ENCODE measurements at regions not wholly inside any gene's neighbourhood (a gene's known extent, or its start where the extent isn't known, plus 50 kb on each side); places are given as distances from the start of the nearest gene placed in this dataset.

- DNase-seq (ENCODE audit: low spot score), result no peak
Observed at GRCh38 chr3:176794406-176794805, 402.9 kb downstream of the TBL1XR1 start.

DNA sequence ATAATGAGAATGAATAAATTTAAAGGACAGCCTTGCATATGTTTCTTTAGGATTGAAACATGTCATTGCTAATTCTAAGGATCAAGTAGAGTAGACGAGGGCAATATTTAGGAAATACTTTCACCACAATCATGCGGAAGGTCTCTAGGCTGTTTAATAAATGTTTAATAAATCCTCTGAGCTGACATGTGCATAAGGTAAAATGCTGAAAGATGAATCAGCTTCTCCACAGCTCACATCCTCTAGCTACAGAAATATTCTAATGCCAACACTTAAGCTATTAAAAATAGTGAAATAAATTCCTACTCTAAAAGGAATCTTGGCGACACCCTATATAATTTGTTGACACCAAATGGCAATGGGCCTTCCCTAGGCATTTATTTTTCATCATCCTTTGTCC lies 407.3 kb downstream of the TBL1XR1 start:
- DNase-seq (ENCODE audit: low spot score), result no peak

DNA sequence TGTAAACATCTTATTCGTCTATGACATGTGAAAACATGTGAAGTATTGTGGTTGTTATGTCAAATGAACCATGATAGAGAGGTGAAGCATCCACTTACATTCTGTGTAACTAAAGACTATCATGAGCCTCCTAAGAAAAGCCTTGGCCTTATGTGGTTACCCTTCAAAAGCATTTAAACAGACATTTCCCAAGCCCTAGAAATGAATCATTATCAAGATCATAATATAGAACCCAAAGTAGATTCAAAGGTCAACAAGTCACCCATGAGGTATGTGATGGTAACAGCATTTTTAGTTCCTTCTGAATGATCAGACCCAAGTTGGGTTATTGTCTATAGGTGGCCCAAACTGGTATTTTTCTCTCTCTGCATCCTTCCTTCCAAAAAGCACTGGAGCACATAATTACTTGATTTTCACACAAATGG lies 408.0 kb downstream of the TBL1XR1 start:
- DNase-seq (ENCODE audit: low spot score), result no peak

DNA sequence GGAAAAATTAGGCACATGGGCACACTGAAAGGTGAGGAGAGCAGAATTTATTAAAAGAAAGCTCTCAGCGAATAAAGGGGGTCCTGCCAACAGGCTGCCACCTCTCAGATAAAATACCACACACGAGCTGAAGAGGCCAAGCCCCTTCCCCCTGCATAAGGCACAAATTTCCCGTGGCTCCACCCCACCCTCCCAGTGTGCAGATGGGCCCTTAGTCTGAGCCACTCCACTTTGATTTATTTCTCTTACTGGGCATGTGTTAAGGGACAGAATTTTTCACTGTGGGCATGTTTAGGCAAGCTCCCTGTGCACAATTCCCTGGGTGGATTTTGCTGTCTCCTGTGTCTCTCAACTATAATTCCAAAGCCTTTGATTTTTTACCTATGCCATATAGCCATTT lies 409.8 kb downstream of the TBL1XR1 start:
- no peak for DNase-seq (ENCODE audit: low spot score)

- no peak for DNase-seq (ENCODE audit: low spot score)
Observed at GRCh38 chr3:176785171-176785570, 412.1 kb downstream of the TBL1XR1 start.

DNA sequence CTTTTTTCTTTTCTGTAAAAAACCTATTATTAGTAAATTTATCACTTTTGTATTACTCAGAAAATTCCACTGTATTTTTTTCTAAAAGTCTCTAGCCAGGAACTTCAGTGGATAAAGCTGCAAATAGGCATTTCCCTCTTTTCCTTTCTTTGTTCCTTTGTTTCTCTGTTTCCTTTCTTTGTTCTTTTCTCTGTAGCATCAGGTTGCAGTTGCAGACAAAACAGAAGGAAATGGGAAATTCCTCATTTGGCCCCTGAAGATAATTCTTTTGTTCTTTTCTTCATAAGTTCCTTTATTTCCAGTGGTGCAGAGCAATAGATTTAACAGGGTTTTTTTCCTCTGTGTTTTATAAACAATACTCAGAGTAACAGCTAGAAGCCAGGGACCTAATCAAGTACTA lies 416.5 kb downstream of the TBL1XR1 start:
- no peak for DNase-seq (ENCODE audit: low spot score)

- no peak for DNase-seq (ENCODE audit: low spot score)
Observed at GRCh38 chr3:176776622-176777175, 420.6 kb downstream of the TBL1XR1 start.

GRCh38 chr3:176769547-176770190 lies 427.6 kb downstream of the TBL1XR1 start:
- no peak for DNase-seq (ENCODE audit: low spot score)

GRCh38 chr3:176767385-176767784 lies 429.9 kb downstream of the TBL1XR1 start:
- DNase-seq (ENCODE audit: low spot score), result no peak

- no peak for DNase-seq (ENCODE audit: low spot score)
Observed at GRCh38 chr3:176766862-176767261, 430.4 kb downstream of the TBL1XR1 start.

DNA sequence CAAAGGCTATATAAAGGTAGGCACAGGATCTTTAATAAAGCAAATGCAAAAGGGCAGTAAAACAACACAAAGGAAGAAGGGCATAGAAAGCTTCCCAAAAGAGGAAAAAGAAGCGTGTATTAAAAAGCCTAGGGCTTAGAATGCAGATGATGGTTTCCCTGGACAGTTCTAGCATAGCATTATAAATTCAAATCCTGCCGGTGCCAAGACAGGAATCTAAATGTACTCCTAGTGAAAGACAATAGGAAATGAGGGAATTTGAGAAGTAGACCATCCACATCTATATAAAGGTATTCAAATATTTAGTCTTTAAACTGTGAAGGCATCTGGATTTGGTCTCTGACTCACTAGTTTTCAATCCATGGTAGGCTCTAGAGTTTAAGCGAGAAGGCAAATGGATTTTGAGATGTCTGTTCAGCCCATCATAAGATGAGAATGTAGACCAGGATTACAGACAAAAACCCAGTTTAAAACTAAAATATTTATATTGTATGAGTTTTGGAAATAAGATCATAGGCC lies 431.8 kb downstream of the TBL1XR1 start:
- DNase-seq (ENCODE audit: low spot score), result no peak

- DNase-seq (ENCODE audit: low spot score), result no peak
Observed at GRCh38 chr3:176759815-176760506, 437.3 kb downstream of the TBL1XR1 start.

GRCh38 chr3:176757429-176757828 lies 439.9 kb downstream of the TBL1XR1 start:
- no peak for DNase-seq (ENCODE audit: low spot score)

- DNase-seq (ENCODE audit: low spot score), result no peak
Observed at GRCh38 chr3:176755977-176756376, 441.3 kb downstream of the TBL1XR1 start.

DNA sequence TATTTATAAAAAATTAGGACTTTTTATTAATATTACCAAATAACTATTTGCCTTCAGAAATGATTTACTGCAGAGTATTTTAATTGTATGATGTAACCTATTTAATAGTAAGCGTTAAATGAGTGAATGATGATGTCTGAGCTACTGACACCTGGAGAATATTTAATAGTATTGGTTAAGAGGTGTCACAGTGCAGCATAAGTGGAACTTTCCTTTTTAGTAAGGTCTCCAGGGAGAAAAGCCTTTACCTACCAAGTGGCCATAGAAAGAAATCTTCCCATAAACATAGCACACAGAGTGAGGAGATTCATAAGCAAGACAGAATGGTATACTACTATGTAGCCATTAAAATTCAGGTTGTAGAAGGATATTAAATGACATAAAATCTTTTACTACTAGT lies 441.7 kb downstream of the TBL1XR1 start:
- DNase-seq (ENCODE audit: low spot score), result no peak

DNA sequence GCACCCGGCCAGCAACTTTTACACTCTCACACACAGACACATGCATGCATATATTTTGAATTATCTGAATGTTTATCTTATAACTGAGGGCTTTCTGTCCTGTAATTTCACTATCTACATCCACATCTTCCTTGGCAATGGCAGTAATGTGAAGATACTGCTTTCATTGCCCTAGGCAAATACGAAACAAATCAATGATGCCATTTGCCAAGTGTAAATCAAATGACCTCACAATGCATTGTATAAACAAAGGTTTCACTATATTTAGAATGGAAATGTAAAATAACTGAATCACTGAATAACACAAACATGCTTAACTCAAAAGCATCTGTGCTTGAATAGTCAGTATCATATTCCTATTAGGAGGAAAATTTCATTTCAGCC lies 455.6 kb downstream of the TBL1XR1 start:
- DNase-seq (ENCODE audit: low spot score), result no peak

GRCh38 chr3:176740906-176741663 lies 456.2 kb downstream of the TBL1XR1 start:
- no peak for DNase-seq (ENCODE audit: low spot score)

- no peak for DNase-seq (ENCODE audit: low spot score)
Observed at GRCh38 chr3:176739159-176739558, 458.1 kb downstream of the TBL1XR1 start.

DNA sequence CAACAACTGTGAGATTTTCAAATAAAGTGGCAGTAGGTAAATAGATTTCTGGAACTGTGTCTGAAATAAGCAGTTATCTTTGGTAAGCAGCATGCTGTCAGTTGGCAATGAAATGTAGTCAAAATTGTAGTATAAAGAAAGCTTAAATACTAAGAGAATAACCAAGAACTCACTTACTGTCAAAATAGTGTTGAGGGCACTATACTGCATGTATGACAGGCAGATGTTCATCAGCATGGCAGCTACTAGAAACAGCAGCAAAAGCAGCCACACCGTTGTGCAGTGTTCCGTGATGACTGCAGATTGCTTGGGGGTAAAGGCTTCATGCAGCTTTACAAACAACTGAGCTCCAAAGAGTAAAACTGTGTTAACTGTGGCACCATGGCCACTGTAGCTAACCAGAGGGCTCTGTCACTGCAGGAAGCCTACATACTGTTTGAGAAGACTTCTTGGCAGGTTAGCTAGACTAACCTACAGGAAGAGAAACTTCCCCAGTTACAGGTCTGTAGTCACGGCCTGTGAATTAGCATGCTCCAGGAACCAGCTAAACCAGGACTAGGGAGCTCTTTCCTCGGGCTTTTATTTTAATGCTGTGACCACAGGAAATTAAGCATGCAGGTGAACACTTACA lies 459.7 kb downstream of the TBL1XR1 start:
- DNase-seq (ENCODE audit: low spot score), result no peak

DNA sequence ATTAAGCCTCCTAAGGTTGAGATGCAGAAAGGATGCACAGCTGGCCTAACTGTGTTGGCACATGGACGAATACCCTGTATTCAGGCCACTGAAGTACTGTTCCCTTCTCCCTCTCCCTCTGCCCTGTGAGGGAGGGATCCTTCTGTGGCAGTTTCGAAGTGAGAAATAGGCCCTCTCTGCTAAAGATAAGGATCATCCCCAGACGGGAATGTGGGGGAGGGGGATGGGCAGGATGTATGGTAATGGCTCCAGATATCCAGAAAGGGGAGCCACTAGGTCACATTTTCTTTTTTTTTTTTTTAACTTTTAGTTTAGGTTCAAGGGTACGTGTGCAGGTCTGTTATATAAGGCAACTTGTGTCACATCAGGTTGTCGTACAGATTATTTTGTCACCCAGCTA lies 463.1 kb downstream of the TBL1XR1 start:
- no peak for DNase-seq (ENCODE audit: low spot score)

GRCh38 chr3:176724394-176724759 lies 472.9 kb downstream of the TBL1XR1 start:
- no peak for DNase-seq (ENCODE audit: low spot score)

DNA sequence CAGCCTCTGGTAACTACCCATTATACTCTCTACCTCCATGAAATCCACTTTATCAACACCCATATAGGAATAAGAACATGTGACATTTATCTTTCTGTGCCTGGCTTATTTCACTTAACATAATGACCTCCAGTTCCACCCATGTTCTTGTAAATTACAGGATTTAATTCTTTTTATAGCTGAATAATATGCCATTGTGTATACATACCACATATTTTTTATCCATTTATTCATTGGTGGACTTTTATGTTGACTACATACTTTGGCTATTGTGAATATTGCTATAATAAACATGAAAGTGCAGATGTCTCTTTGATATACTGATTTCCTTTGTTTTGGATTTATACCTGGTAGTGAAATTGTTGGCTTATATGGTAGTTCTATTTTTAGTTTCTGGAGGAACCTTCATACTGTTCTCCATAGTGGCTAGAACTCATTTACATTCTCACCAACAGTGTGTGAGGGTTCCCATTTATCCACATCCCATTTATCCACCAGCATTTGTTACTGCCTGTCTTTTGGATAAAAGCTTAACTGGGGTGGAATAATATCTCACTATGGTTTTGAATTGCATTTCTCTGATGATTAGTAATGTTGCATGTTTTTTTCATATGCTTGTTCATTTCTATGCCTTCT lies 473.4 kb downstream of the TBL1XR1 start:
- DNase-seq (ENCODE audit: low spot score), result no peak

All from kidney capillary endothelial cell (primary cell).